ENCODE measurements at regions not wholly inside any gene's neighbourhood (a gene's known extent, or its start where the extent isn't known, plus 50 kb on each side); places are given as distances from the start of the nearest gene placed in this dataset.

DNA sequence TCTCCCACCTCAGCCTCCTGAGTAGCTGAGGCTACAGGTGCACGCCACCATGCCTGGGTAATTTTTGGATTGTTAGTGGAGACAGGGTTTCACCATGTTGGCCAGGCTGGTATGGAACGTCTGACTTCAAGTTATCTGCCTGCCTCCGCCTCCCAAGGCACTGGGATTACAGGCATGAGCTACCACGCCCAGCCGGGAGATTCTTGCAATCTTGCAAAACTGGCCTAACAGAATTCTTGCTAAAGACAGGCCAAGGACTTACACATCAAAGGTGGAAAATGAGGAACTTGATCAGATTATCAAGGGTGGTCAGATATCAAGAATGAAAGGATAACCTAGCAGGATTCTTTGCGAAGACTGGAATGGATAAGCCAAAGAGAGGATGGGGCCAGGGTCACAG, 98.3 kb upstream of the TIAM1 start:
- no peak for TF ChIP-seq GATA2 (IDR thresholded peaks at IDR 0.05; ENCODE audit: low read depth, low read length)
- TF ChIP-seq GATA3 (IDR thresholded peaks at IDR 0.05; ENCODE audit: low read depth, low read length), result no peak

Data from SH-SY5Y (cell line).